Esophagus squamous epithelium (tissue), 4 donors: ENCODE measurements at regions not wholly inside any gene's neighbourhood (a gene's known extent, or its start where the extent isn't known, plus 50 kb on each side); places are given as distances from the start of the nearest gene placed in this dataset.

ENCODE experiments used
- CTCF ChIP-seq, 6 experiments: fragments of 450-650 bp in 4 of 6; fragments of 200-600 bp in 2 of 6; sonication (generic) in 2 of 6; IDR thresholded peaks; one replicate each; pipeline ENCODE4 v1.5.1; 2016 to 2019; ENCODE audit warnings: antibody characterized with exemption in 6 of 6, mild to moderate bottlenecking in 4 of 6, moderate library complexity in 4 of 6
- POLR2A ChIP-seq, 4 donors: fragments of 450-650 bp; IDR thresholded peaks; one replicate each; pipeline ENCODE4 v1.6.1; 2017; ENCODE audit warnings: antibody characterized with exemption in 4 of 4, mild to moderate bottlenecking in 4 of 4, moderate library complexity in 3 of 4

- TF ChIP-seq CTCF (IDR thresholded peaks at IDR 0.05) (no peak), POLR2A (IDR thresholded peaks at IDR 0.05) (no peak)
Measured at GRCh38 chr5:13524936-13525335, 419.6 kb downstream of the DNAH5 start.
